ENCODE measurements at regions not wholly inside any gene's neighbourhood (a gene's known extent, or its start where the extent isn't known, plus 50 kb on each side); places are given as distances from the start of the nearest gene placed in this dataset.

- TF ChIP-seq ATF2 (CRISPR knock-in tag; IDR thresholded peaks at IDR 0.05) (no peak), CTCF (CRISPR knock-in tag; IDR thresholded peaks at IDR 0.05) (no peak), PAXIP1 (CRISPR knock-in tag; conservative IDR thresholded peaks at IDR 0.05) (no peak), MXD3 (CRISPR knock-in tag; IDR thresholded peaks at IDR 0.05) (no peak), SMC3 (IDR thresholded peaks at IDR 0.05; ENCODE audit: low read length) (no peak), FOXM1 (CRISPR knock-in tag; IDR thresholded peaks at IDR 0.05) (no peak), EP300 (IDR thresholded peaks at IDR 0.05; ENCODE audit: low read depth in 2 of 2, low read length in 2 of 2) (no peak), EP300 (CRISPR knock-in tag; IDR thresholded peaks at IDR 0.05; ENCODE audit: borderline replicate concordance) (no peak), ZNF724P (CRISPR knock-in tag; IDR thresholded peaks at IDR 0.05; ENCODE audit: borderline replicate concordance) (no peak), ZNF138 (CRISPR knock-in tag; IDR thresholded peaks at IDR 0.05; ENCODE audit: low read depth) (no peak), ARNT (IDR thresholded peaks at IDR 0.05) (no peak), ZNF749 (CRISPR knock-in tag; IDR thresholded peaks at IDR 0.05; ENCODE audit: borderline replicate concordance) (no peak), ZNF781 (CRISPR knock-in tag; IDR thresholded peaks at IDR 0.05; ENCODE audit: borderline replicate concordance, not compliant biosample characterization) (no peak), NFKB2 (CRISPR knock-in tag; IDR thresholded peaks at IDR 0.05; ENCODE audit: borderline replicate concordance) (no peak), POLR2AphosphoS5 (IDR thresholded peaks at IDR 0.05; ENCODE audit: low read depth, low read length) (no peak)
These were observed 162.4 kb upstream of the SYT13 start for GRCh38 chr11:45448561-45448960.
